ENCODE measurements at regions not wholly inside any gene's neighbourhood (a gene's known extent, or its start where the extent isn't known, plus 50 kb on each side); places are given as distances from the start of the nearest gene placed in this dataset.
"Not testable (repeated sequence)": the region's sequence is repeated elsewhere in the genome, so short reads cannot be mapped to it uniquely, and the experiment has no call there.

DNA sequence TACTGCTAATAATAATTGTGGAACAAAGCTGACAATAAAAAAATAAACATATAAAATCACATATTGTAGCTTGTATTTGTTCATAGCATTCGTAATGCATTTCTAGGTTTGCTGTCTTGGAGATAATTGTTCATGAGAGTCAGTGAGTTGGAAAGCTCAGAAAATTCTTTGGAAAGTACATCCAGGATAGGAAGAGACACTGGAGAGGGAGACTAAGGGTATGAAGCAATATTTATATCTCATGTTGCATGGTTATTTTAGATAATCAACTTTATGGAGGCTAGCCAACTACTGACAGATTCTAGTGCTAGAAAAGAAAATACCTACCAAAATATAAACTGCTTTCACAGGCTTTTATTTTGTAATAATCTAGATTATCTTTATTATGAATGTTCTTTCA, 1095.2 kb downstream of the FSCB start:
- TF ChIP-seq, protein P1, sequence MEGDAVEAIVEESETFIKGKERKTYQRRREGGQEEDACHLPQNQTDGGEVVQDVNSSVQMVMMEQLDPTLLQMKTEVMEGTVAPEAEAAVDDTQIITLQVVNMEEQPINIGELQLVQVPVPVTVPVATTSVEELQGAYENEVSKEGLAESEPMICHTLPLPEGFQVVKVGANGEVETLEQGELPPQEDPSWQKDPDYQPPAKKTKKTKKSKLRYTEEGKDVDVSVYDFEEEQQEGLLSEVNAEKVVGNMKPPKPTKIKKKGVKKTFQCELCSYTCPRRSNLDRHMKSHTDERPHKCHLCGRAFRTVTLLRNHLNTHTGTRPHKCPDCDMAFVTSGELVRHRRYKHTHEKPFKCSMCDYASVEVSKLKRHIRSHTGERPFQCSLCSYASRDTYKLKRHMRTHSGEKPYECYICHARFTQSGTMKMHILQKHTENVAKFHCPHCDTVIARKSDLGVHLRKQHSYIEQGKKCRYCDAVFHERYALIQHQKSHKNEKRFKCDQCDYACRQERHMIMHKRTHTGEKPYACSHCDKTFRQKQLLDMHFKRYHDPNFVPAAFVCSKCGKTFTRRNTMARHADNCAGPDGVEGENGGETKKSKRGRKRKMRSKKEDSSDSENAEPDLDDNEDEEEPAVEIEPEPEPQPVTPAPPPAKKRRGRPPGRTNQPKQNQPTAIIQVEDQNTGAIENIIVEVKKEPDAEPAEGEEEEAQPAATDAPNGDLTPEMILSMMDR (IDR thresholded peaks at IDR 0.05), result no peak
- H3K4me1 Mint-ChIP-seq, result no peaks in the 10 kb centered on the region
- H3K36me3 Mint-ChIP-seq (ENCODE audit: low read depth), result no peaks in the 10 kb centered on the region
- DNase-seq, result no peak
- no peaks in the 10 kb centered on the region for H3K27me3 Mint-ChIP-seq (ENCODE audit: low read depth, poor library complexity)
- no peak overlapping the region for H3K27ac Mint-ChIP-seq
- no peaks in the 10 kb centered on the region for H3K9me3 Mint-ChIP-seq
- H3K4me3 Mint-ChIP-seq, result no peak overlapping the region

DNA sequence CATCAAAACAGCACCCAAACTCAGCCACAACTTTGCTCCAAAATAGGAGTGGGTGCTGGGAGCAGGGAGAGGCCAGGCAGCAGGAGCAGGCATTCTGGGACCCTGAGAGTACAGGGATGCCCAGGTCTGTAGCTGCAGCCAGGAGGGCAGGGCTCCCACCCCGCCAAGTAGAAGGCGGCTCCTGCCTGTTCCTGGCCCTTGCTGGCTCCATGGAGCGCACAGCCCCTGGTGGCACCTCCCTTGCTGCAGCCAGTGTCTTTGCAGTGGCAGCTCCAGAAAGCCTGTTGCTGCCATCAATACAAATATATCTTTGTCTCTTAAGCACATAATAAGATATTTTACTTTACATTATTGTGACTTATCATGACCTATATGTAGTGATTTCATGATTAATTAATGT, 1096.5 kb downstream of the FSCB start:
- Mint-ChIP-seq H3K36me3 (ENCODE audit: low read depth) (no peaks in the 10 kb centered on the region), H3K9me3 (no peaks in the 10 kb centered on the region), H3K27ac (no peak overlapping the region), H3K27me3 (ENCODE audit: low read depth, poor library complexity) (no peaks in the 10 kb centered on the region), H3K4me1 (no peaks in the 10 kb centered on the region), H3K4me3 (no peak overlapping the region)
- DNase-seq, result no peak
- TF ChIP-seq, protein P1 (IDR thresholded peaks at IDR 0.05), result no peak

DNA sequence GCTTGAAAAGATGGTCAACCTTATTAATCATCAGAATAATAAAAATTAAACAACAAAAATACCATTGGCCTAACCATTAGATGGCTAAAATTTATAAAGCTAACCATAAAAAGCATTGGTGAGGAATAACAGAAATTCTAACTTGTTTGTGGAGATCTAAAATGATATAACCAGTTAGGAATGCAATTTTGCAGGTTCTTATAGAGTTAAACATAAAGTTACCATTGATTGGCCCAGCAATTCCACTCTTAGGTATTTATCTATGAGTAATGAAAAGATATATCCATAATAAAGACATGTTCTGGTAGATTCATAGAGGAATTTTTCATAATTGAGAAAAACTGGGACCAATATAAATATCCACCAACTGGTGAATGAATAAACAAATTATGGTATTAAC, 1098.6 kb downstream of the FSCB start:
- Mint-ChIP-seq H3K4me1 (no peaks in the 10 kb centered on the region), H3K27ac (no peak overlapping the region), H3K4me3 (no peak overlapping the region), H3K36me3 (ENCODE audit: low read depth) (no peaks in the 10 kb centered on the region), H3K9me3 (peaks cover 6% of the 10 kb centered on the region), H3K27me3 (ENCODE audit: low read depth, poor library complexity) (no peaks in the 10 kb centered on the region)
- DNase-seq, result no peak
- TF ChIP-seq, protein P1 (IDR thresholded peaks at IDR 0.05), result no peak

DNA sequence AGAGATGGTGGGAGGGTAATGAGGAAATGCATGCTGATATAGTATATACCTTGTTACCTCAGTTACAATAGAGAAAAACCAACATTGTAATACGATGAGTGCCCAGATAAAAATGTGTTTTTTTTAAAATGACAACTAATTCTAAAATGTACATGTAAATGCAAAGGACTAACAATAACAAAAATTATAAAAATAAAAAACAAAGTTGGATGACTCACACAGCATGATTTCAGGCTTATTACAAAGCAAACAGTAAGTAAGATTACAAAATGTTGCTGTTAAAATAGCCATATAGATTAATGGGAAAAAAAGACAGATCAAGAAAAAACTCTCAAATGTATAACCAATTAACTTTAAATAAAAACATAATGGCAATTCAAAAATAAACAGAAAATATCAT, 1099.4 kb downstream of the FSCB start:
- H3K4me1 Mint-ChIP-seq, result no peaks in the 10 kb centered on the region
- H3K4me3 Mint-ChIP-seq, result no peak overlapping the region
- H3K27me3 Mint-ChIP-seq (ENCODE audit: low read depth, poor library complexity), result no peaks in the 10 kb centered on the region
- TF ChIP-seq, protein P1 (IDR thresholded peaks at IDR 0.05), result no peak
- DNase-seq, result no peak
- peaks cover 6% of the 10 kb centered on the region for H3K9me3 Mint-ChIP-seq
- no peaks in the 10 kb centered on the region for H3K36me3 Mint-ChIP-seq (ENCODE audit: low read depth)
- no peak overlapping the region for H3K27ac Mint-ChIP-seq

DNA sequence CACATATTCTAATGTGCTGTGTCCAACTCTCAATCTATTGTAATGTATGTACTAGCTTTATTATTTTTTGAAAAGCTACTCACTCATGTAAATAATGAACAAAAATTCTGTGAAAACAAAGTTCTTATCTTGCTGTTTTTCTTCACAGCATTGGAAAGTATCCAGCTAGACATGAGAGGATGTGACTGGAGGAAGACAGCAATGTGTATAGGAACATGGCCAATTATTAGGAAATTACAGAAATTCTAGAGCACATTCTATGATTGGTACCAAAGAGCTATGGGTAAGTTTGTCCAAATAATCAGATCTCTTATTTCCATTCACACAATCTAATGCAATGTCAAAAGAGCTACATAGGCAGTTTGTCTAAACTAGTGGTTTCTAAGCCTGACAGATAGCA, 1100.2 kb downstream of the FSCB start:
- Mint-ChIP-seq H3K27ac (no peak overlapping the region), H3K4me3 (no peak overlapping the region), H3K27me3 (ENCODE audit: low read depth, poor library complexity) (no peaks in the 10 kb centered on the region), H3K4me1 (no peaks in the 10 kb centered on the region), H3K9me3 (peaks cover 6% of the 10 kb centered on the region), H3K36me3 (ENCODE audit: low read depth) (no peaks in the 10 kb centered on the region)
- DNase-seq, result no peak
- TF ChIP-seq, protein P1 (IDR thresholded peaks at IDR 0.05), result no peak

DNA sequence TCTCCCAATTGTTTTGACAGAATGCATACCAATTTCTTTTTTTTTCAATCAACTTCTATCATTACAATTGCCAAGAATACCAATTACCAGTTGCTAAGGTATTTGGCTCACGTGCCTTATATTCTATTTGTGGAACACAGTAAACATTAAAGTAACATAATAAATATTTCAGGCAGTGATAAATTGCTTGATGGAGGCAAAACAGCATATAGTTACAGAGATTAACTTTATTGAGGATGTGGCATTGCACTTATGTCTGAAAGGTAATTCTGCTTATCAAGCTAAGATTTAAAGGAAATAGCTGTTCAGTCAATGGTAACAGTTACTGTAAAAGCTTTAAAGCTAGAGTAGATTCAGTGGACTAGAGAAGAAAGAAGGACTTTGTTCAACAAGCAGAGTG, 1107.8 kb downstream of the FSCB start:
- Mint-ChIP-seq H3K4me1 (no peaks in the 10 kb centered on the region), H3K4me3 (no peak overlapping the region), H3K27me3 (ENCODE audit: low read depth, poor library complexity) (no peaks in the 10 kb centered on the region), H3K27ac (no peak overlapping the region), H3K36me3 (ENCODE audit: low read depth) (no peaks in the 10 kb centered on the region), H3K9me3 (no peaks in the 10 kb centered on the region)
- TF ChIP-seq, protein P1 (IDR thresholded peaks at IDR 0.05), result no peak
- DNase-seq, result no peak

DNA sequence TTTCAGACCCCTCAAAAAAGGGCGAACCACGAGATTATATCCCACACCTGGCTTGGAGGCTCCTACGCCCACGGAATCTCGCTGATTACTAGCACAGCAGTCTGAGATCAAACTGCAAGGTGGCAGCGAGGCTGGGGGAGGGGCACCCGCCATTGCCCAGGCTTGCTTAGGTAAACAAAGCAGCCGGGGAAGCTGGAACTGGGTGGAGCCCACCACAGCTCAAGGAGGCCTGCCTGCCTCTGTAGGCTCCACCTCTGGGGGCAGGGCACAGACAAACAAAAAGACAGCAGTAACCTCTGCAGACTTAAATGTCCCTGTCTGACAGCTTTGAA, 1136.6 kb downstream of the FSCB start:
- H3K27ac Mint-ChIP-seq; DNase-seq; H3K36me3 Mint-ChIP-seq (ENCODE audit: low read depth); H3K27me3 Mint-ChIP-seq (ENCODE audit: low read depth, poor library complexity); H3K4me1 Mint-ChIP-seq; H3K4me3 Mint-ChIP-seq: not testable (repeated sequence)
- peaks cover 19% of the 10 kb centered on the region for H3K9me3 Mint-ChIP-seq

Data from nephron progenitor cell (in vitro differentiated cells).